GM23338 (cell line): ENCODE measurements at regions not wholly inside any gene's neighbourhood (a gene's known extent, or its start where the extent isn't known, plus 50 kb on each side); places are given as distances from the start of the nearest gene placed in this dataset.

ENCODE experiments used
- ATAC-seq: fragments of 200-7000 bp; cut with Tn5 transposase; 3 replicates; pipeline ENCODE4 v1.9.1; 2020
- DNase-seq: peaks from one replicate; pipeline ENCODE4 v3.0.0-alpha.2; 2015; ENCODE audit warnings: low spot score
- H2AFZ ChIP-seq: fragments of 200-600 bp; sonication (generic); 2 replicates; pipeline ENCODE4 v1.8.0; 2016; ENCODE audit warnings: antibody characterized with exemption, mild to moderate bottlenecking, moderate library complexity
- H3F3A ChIP-seq: fragments of 200-600 bp; sonication (generic); replicated peaks from 2 replicates; pipeline ENCODE4 v1.8.0; 2017; ENCODE audit warnings: antibody characterized with exemption, mixed run types, low read depth
- H3K27ac ChIP-seq: fragments of 200-600 bp; sonication (generic); 2 replicates; pipeline ENCODE4 v1.6.1; 2016; ENCODE audit warnings: low read depth
- H3K27me3 ChIP-seq: fragments of 200-600 bp; sonication (generic); 2 replicates; pipeline ENCODE4 v1.8.0; 2016; ENCODE audit warnings: mild to moderate bottlenecking, mixed run types, moderate library complexity; ENCODE audit not compliant: insufficient read depth
- H3K36me3 ChIP-seq: fragments of 200-600 bp; sonication (generic); 2 replicates; pipeline ENCODE4 v1.8.0; 2016; ENCODE audit warnings: mild to moderate bottlenecking; ENCODE audit not compliant: insufficient read depth
- H3K4me1 ChIP-seq: fragments of 200-600 bp; sonication (generic); 2 replicates; pipeline ENCODE4 v1.8.0; 2016; ENCODE audit warnings: mild to moderate bottlenecking, moderate library complexity; ENCODE audit not compliant: insufficient read depth
- H3K4me2 ChIP-seq: fragments of 200-600 bp; sonication (generic); 2 replicates; pipeline ENCODE4 v1.7.1; 2017; ENCODE audit warnings: mixed run types
- H3K4me3 ChIP-seq: fragments of 200-600 bp; sonication (generic); 2 replicates; pipeline ENCODE4 v1.6.1; 2016; ENCODE audit warnings: mixed run types
- H3K79me2 ChIP-seq: fragments of 200-600 bp; sonication (generic); replicated peaks from 2 replicates; pipeline ENCODE4 v1.8.0; 2017; ENCODE audit warnings: mild to moderate bottlenecking; ENCODE audit not compliant: insufficient read depth
- H3K9me2 ChIP-seq: fragments of 200-600 bp; sonication (generic); 2 replicates; pipeline ENCODE4 v1.8.0; 2017; ENCODE audit not compliant: insufficient read depth
- H4K20me1 ChIP-seq: fragments of 200-600 bp; sonication (generic); replicated peaks from 2 replicates; pipeline ENCODE4 v1.8.0; 2017; ENCODE audit warnings: mild to moderate bottlenecking; ENCODE audit not compliant: insufficient read depth
- H3K27ac Mint-ChIP-seq: 2 replicates; pipeline ENCODE4 v1.8.0; 2020; ENCODE audit warnings: inconsistent platforms, mild to moderate bottlenecking, moderate library complexity, mixed read lengths
- H3K27me3 Mint-ChIP-seq: 3 replicates; pipeline ENCODE4 v1.8.0; 2022; ENCODE audit warnings: low read depth, mild to moderate bottlenecking, moderate library complexity, mixed read lengths, inconsistent platforms; ENCODE audit not compliant: insufficient read depth, poor library complexity
- H3K36me3 Mint-ChIP-seq: 3 replicates; pipeline ENCODE4 v1.8.0; 2021; ENCODE audit warnings: low read depth, mild to moderate bottlenecking, inconsistent platforms, moderate library complexity, mixed read lengths
- H3K4me1 Mint-ChIP-seq: 3 replicates; pipeline ENCODE4 v1.8.0; 2020; ENCODE audit warnings: mild to moderate bottlenecking, inconsistent platforms, mixed read lengths
- H3K4me3 Mint-ChIP-seq: 3 replicates; pipeline ENCODE4 v1.8.0; 2021; ENCODE audit warnings: moderate library complexity, mild to moderate bottlenecking, inconsistent platforms, mixed read lengths
- H3K9me3 Mint-ChIP-seq: 3 replicates; pipeline ENCODE4 v1.8.0; 2020; ENCODE audit warnings: moderate library complexity, mild to moderate bottlenecking, inconsistent platforms, mixed read lengths
- CREB1 ChIP-seq: fragments of 250-450 bp; sonication (Bioruptor Pico); IDR thresholded peaks from 2 replicates; pipeline ENCODE4 v1.5.0; 2020; ENCODE audit warnings: low read depth, mild to moderate bottlenecking, moderate library complexity
- CTCF ChIP-seq, 2 experiments: fragments of 200-600 bp in 1 of 2; sonication (generic) in 1 of 2; conservative IDR thresholded peaks; 2 replicates each; pipeline versions ENCODE4 v1.5.1 to v1.6.1; 2016 to 2017; ENCODE audit warnings: antibody characterized with exemption in 2 of 2, low read depth in 2 of 2, mild to moderate bottlenecking in 2 of 2, moderate library complexity in 1 of 2
- EZH2 ChIP-seq: fragments of 200-600 bp; sonication (generic); IDR thresholded peaks from one replicate; pipeline ENCODE4 v1.8.0; 2017; ENCODE audit warnings: antibody characterized with exemption, mild to moderate bottlenecking, low read depth; ENCODE audit not compliant: unreplicated experiment
- EZH2phosphoT487 ChIP-seq: fragments of 200-600 bp; sonication (generic); IDR thresholded peaks from one replicate; pipeline ENCODE4 v1.8.1; 2018; ENCODE audit warnings: antibody characterized with exemption; ENCODE audit not compliant: unreplicated experiment
- NANOG ChIP-seq: IDR thresholded peaks from 2 replicates; pipeline ENCODE4 v1.6.1; 2016; ENCODE audit warnings: antibody characterized with exemption, borderline replicate concordance
- POLR2AphosphoS5 ChIP-seq: IDR thresholded peaks from 2 replicates; pipeline ENCODE4 v1.6.1; 2016; ENCODE audit warnings: antibody characterized with exemption, low read depth
- REST ChIP-seq: IDR thresholded peaks from one replicate; pipeline ENCODE4 v1.6.1; 2018; ENCODE audit warnings: antibody characterized with exemption; ENCODE audit not compliant: unreplicated experiment
- ZNF114 ChIP-seq: fragments of 250-450 bp; sonication (Bioruptor Pico); IDR thresholded peaks from 2 replicates; pipeline ENCODE4 v1.5.0; 2020; ENCODE audit warnings: mild to moderate bottlenecking, moderate library complexity
- ZNF331 ChIP-seq: fragments of 250-450 bp; sonication (Bioruptor Pico); IDR thresholded peaks from 2 replicates; pipeline ENCODE4 v1.5.0; 2020; ENCODE audit warnings: low read depth, mild to moderate bottlenecking, moderate library complexity
- TF ChIP-seq, protein P1 (sequence below): fragments of 250-450 bp; sonication (Bioruptor Pico); IDR thresholded peaks from 2 replicates; pipeline ENCODE4 v1.5.0; 2020; ENCODE audit warnings: mild to moderate bottlenecking, moderate library complexity

- H3F3A ChIP-seq, result no peaks in the 10 kb centered on the region
- no peak overlapping the region for H3K27ac ChIP-seq
- Mint-ChIP-seq H3K4me1 (peaks cover 3% of the 10 kb centered on the region; the same call in 1 of the 3 replicates), H3K27me3 (no peaks in the 10 kb centered on the region), H3K36me3 (no peaks in the 10 kb centered on the region), H3K9me3 (no peaks in the 10 kb centered on the region), H3K4me3 (no peak overlapping the region), H3K27ac (no peak overlapping the region)
- H3K36me3 ChIP-seq, result no peaks in the 10 kb centered on the region
- no peaks in the 10 kb centered on the region for H4K20me1 ChIP-seq
- no peaks in the 10 kb centered on the region for H3K4me1 ChIP-seq
- no peaks in the 10 kb centered on the region for H3K79me2 ChIP-seq
- DNase-seq (no peak), ATAC-seq (no peak)
- no peak overlapping the region for H3K4me2 ChIP-seq
- no peaks in the 10 kb centered on the region for H3K9me2 ChIP-seq
- H3K27me3 ChIP-seq, result no peaks in the 10 kb centered on the region
- H3K4me3 ChIP-seq, result no peak overlapping the region
- no peak overlapping the region for H2AFZ ChIP-seq
- no peak for TF ChIP-seq ZNF331
- TF ChIP-seq CTCF (conservative IDR thresholded peaks at IDR 0.05; ENCODE audit: low read depth in 2 of 2), result no peak
- TF ChIP-seq EZH2phosphoT487, result no peak
- TF ChIP-seq, protein P1, sequence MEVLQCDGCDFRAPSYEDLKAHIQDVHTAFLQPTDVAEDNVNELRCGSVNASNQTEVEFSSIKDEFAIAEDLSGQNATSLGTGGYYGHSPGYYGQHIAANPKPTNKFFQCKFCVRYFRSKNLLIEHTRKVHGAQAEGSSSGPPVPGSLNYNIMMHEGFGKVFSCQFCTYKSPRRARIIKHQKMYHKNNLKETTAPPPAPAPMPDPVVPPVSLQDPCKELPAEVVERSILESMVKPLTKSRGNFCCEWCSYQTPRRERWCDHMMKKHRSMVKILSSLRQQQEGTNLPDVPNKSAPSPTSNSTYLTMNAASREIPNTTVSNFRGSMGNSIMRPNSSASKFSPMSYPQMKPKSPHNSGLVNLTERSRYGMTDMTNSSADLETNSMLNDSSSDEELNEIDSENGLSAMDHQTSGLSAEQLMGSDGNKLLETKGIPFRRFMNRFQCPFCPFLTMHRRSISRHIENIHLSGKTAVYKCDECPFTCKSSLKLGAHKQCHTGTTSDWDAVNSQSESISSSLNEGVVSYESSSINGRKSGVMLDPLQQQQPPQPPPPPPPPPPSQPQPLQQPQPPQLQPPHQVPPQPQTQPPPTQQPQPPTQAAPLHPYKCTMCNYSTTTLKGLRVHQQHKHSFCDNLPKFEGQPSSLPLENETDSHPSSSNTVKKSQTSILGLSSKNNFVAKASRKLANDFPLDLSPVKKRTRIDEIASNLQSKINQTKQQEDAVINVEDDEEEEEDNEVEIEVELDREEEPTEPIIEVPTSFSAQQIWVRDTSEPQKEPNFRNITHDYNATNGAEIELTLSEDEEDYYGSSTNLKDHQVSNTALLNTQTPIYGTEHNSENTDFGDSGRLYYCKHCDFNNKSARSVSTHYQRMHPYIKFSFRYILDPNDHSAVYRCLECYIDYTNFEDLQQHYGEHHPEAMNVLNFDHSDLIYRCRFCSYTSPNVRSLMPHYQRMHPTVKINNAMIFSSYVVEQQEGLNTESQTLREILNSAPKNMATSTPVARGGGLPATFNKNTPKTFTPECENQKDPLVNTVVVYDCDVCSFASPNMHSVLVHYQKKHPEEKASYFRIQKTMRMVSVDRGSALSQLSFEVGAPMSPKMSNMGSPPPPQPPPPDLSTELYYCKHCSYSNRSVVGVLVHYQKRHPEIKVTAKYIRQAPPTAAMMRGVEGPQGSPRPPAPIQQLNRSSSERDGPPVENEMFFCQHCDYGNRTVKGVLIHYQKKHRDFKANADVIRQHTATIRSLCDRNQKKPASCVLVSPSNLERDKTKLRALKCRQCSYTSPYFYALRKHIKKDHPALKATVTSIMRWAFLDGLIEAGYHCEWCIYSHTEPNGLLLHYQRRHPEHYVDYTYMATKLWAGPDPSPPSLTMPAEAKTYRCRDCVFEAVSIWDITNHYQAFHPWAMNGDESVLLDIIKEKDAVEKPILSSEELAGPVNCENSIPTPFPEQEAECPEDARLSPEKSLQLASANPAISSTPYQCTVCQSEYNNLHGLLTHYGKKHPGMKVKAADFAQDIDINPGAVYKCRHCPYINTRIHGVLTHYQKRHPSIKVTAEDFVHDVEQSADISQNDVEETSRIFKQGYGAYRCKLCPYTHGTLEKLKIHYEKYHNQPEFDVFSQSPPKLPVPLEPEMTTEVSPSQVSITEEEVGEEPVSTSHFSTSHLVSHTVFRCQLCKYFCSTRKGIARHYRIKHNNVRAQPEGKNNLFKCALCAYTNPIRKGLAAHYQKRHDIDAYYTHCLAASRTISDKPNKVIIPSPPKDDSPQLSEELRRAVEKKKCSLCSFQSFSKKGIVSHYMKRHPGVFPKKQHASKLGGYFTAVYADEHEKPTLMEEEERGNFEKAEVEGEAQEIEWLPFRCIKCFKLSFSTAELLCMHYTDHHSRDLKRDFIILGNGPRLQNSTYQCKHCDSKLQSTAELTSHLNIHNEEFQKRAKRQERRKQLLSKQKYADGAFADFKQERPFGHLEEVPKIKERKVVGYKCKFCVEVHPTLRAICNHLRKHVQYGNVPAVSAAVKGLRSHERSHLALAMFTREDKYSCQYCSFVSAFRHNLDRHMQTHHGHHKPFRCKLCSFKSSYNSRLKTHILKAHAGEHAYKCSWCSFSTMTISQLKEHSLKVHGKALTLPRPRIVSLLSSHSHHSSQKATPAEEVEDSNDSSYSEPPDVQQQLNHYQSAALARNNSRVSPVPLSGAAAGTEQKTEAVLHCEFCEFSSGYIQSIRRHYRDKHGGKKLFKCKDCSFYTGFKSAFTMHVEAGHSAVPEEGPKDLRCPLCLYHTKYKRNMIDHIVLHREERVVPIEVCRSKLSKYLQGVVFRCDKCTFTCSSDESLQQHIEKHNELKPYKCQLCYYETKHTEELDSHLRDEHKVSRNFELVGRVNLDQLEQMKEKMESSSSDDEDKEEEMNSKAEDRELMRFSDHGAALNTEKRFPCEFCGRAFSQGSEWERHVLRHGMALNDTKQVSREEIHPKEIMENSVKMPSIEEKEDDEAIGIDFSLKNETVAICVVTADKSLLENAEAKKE (CRISPR knock-in tag), result no peak
These were observed 416.7 kb upstream of the TEX13C start for GRCh38 chrX:124902953-124903352.

- Histone ChIP-seq H4K20me1 (no peaks in the 10 kb centered on the region), H2AFZ (no peak overlapping the region), H3K9me2 (no peaks in the 10 kb centered on the region), H3K27ac (no peak overlapping the region), H3K79me2 (no peaks in the 10 kb centered on the region), H3K27me3 (no peaks in the 10 kb centered on the region), H3K4me1 (no peaks in the 10 kb centered on the region), H3F3A (no peaks in the 10 kb centered on the region), H3K4me3 (no peak overlapping the region), H3K4me2 (no peak overlapping the region), H3K36me3 (no peaks in the 10 kb centered on the region)
- H3K4me3 Mint-ChIP-seq, result no peak overlapping the region
- H3K27me3 Mint-ChIP-seq, result no peaks in the 10 kb centered on the region
- H3K4me1 Mint-ChIP-seq, result no peaks in the 10 kb centered on the region
- no peak for ATAC-seq
- H3K36me3 Mint-ChIP-seq, result no peaks in the 10 kb centered on the region
- DNase-seq, result no peak
- no peak overlapping the region for H3K27ac Mint-ChIP-seq
- H3K9me3 Mint-ChIP-seq, result no peaks in the 10 kb centered on the region; the same call in 2 of the 3 replicates
- TF ChIP-seq NANOG (no peak), REST (no peak), ZNF114 (CRISPR knock-in tag) (no peak), POLR2AphosphoS5 (no peak), EZH2 (no peak), ZNF331 (no peak), EZH2phosphoT487 (no peak), CREB1 (CRISPR knock-in tag) (no peak)
These were observed 409.1 kb upstream of the TEX13C start for GRCh38 chrX:124910611-124911010.
